Naive thymus-derived CD8-positive, alpha-beta T cell (primary cell): ENCODE measurements at regions not wholly inside any gene's neighbourhood (a gene's known extent, or its start where the extent isn't known, plus 50 kb on each side); places are given as distances from the start of the nearest gene placed in this dataset.

ENCODE experiments used
- ATAC-seq, 2 donors: fragments of 150-1000 bp; cut with Tn5 transposase in 1 of 2; sonication (Bioruptor Pico), chemical (Tn5 transposase) in 1 of 2; 1 replicate in 1 of 2; 2 replicates in 1 of 2; pipeline ENCODE4 v1.10.0; 2021; ENCODE audit warnings: mild to moderate bottlenecking in 2 of 2, moderate library complexity in 2 of 2
- POLR2A ChIA-PET: fragments of 350-600 bp; sonication (Branson Sonifier 250); formaldehyde crosslinking; loops from one replicate; lab custom pipeline; 2021; ENCODE audit warnings: antibody characterized with exemption; lab: Charles Lee
- DNase-seq, 10 donors: peaks; one replicate each; pipeline versions ENCODE4 v3.0.0 to v3.0.0-alpha.2; 2020 to 2022
- H3K27ac Mint-ChIP-seq, 10 donors: one replicate each; pipeline ENCODE4 v1.8.0; 2020 to 2022; ENCODE audit warnings: mild to moderate bottlenecking in 10 of 10, mixed read lengths in 10 of 10, moderate library complexity in 4 of 10, inconsistent platforms in 1 of 10
- H3K27me3 Mint-ChIP-seq, 5 donors: one replicate each; pipeline ENCODE4 v1.8.0; 2021 to 2022; ENCODE audit warnings: mixed read lengths in 5 of 5
- H3K36me3 Mint-ChIP-seq, 3 donors: one replicate each; pipeline ENCODE4 v1.8.0; 2020 to 2022; ENCODE audit warnings: mixed read lengths in 3 of 3, mild to moderate bottlenecking in 2 of 3, inconsistent platforms in 1 of 3
- H3K4me1 Mint-ChIP-seq, 4 donors: one replicate each; pipeline ENCODE4 v1.8.0; 2021 to 2022; ENCODE audit warnings: mixed read lengths in 4 of 4
- H3K4me3 Mint-ChIP-seq, 10 donors: one replicate each; pipeline ENCODE4 v1.8.0; 2020 to 2022; ENCODE audit warnings: mild to moderate bottlenecking in 10 of 10, mixed read lengths in 10 of 10, moderate library complexity in 6 of 10, inconsistent platforms in 1 of 10
- H3K9me3 Mint-ChIP-seq, 9 donors: one replicate each; pipeline ENCODE4 v1.8.0; 2020 to 2022; ENCODE audit warnings: mixed read lengths in 9 of 9, mild to moderate bottlenecking in 3 of 9, inconsistent platforms in 1 of 9, moderate library complexity in 1 of 9

- H3K27ac Mint-ChIP-seq, result peak overlapping the region in 5 of 10 donors; percentile 32 to 78 (median 53)
- DNase-seq (no peak), ATAC-seq (no peak)
- H3K4me3 Mint-ChIP-seq, result peak overlapping the region in 1 of 10 donors; percentile 20
- peaks cover 0 to 3% (median 0%) of the 10 kb centered on the region in 9 donors for H3K9me3 Mint-ChIP-seq
- peaks cover 7 to 29% (median 23%) of the 10 kb centered on the region in 4 donors for H3K4me1 Mint-ChIP-seq
- H3K27me3 Mint-ChIP-seq, result peaks cover 0 to 5% (median 0%) of the 10 kb centered on the region in 5 donors
- H3K36me3 Mint-ChIP-seq, result no peaks in the 10 kb centered on the region
- POLR2A ChIA-PET, result no interaction called here
Observed at GRCh38 chr1:186620566-186621350, 59.5 kb downstream of the PTGS2 start.

- Mint-ChIP-seq H3K36me3 (no peaks in the 10 kb centered on the region), H3K27ac (peak overlapping the region in 8 of 10 donors; percentile 6 to 81 (median 49)), H3K9me3 (peaks cover 0 to 3% (median 0%) of the 10 kb centered on the region in 9 donors), H3K4me1 (peaks cover 18 to 49% (median 38%) of the 10 kb centered on the region in 4 donors), H3K4me3 (peak overlapping the region; percentile 44 to 81 (median 76)), H3K27me3 (peaks cover 0 to 2% (median 0%) of the 10 kb centered on the region in 5 donors)
- POLR2A ChIA-PET, result no interaction called here
- ATAC-seq (peak; percentile 74 to 85), DNase-seq (peak in 7 of 10 donors; percentile 13 to 64 (median 25))
Observed at GRCh38 chr1:186618401-186619170, 61.6 kb downstream of the PTGS2 start.

- H3K27me3 Mint-ChIP-seq, result peaks cover 0 to 2% (median 0%) of the 10 kb centered on the region in 5 donors
- H3K36me3 Mint-ChIP-seq, result no peaks in the 10 kb centered on the region
- ATAC-seq (no peak), DNase-seq (no peak)
- H3K4me1 Mint-ChIP-seq, result peaks cover 18 to 49% (median 38%) of the 10 kb centered on the region in 4 donors
- peaks cover 0 to 3% (median 0%) of the 10 kb centered on the region in 9 donors for H3K9me3 Mint-ChIP-seq
- peak overlapping the region in 5 of 10 donors; percentile 2 to 74 (median 49) for H3K27ac Mint-ChIP-seq
- POLR2A ChIA-PET, result no interaction called here
- peak overlapping the region in 8 of 10 donors; percentile 12 to 74 (median 50) for H3K4me3 Mint-ChIP-seq
Observed at GRCh38 chr1:186617926-186618325, 62.3 kb downstream of the PTGS2 start.

GRCh38 chr1:186616511-186616910, 63.7 kb downstream of the PTGS2 start:
- Mint-ChIP-seq H3K9me3 (peaks cover 0 to 3% (median 0%) of the 10 kb centered on the region in 9 donors), H3K36me3 (no peaks in the 10 kb centered on the region), H3K4me1 (peaks cover 20 to 48% (median 40%) of the 10 kb centered on the region in 4 donors), H3K4me3 (no peak overlapping the region), H3K27ac (no peak overlapping the region), H3K27me3 (no peaks in the 10 kb centered on the region)
- ATAC-seq (no peak), DNase-seq (no peak)
- POLR2A ChIA-PET, result no interaction called here

- ATAC-seq (peak in 1 of 2 donors; percentile 63), DNase-seq (no peak)
- Mint-ChIP-seq H3K4me1 (peaks cover 20 to 38% (median 32%) of the 10 kb centered on the region in 4 donors), H3K27ac (peak overlapping the region in 8 of 10 donors; percentile 3 to 82 (median 26)), H3K36me3 (no peaks in the 10 kb centered on the region), H3K27me3 (no peaks in the 10 kb centered on the region), H3K4me3 (peak overlapping the region in 9 of 10 donors; percentile 3 to 67 (median 40)), H3K9me3 (peaks cover 0 to 3% (median 0%) of the 10 kb centered on the region in 9 donors)
- POLR2A ChIA-PET, result no interaction called here
Observed at GRCh38 chr1:186615332-186615731, 64.9 kb downstream of the PTGS2 start.

- ATAC-seq (no peak), DNase-seq (no peak)
- no peak overlapping the region for H3K4me3 Mint-ChIP-seq
- no peaks in the 10 kb centered on the region for H3K36me3 Mint-ChIP-seq
- no peak overlapping the region for H3K27ac Mint-ChIP-seq
- POLR2A ChIA-PET, result no interaction called here
- peaks cover 0 to under 1% (median 0%) of the 10 kb centered on the region in 9 donors for H3K9me3 Mint-ChIP-seq
- H3K4me1 Mint-ChIP-seq, result peaks cover 13 to 20% (median 17%) of the 10 kb centered on the region in 4 donors
- H3K27me3 Mint-ChIP-seq, result peaks cover 0 to 31% (median 0%) of the 10 kb centered on the region in 5 donors
Observed at GRCh38 chr1:186611156-186611555, 69.1 kb downstream of the PTGS2 start.

- H3K4me3 Mint-ChIP-seq, result no peak overlapping the region
- H3K27ac Mint-ChIP-seq, result no peak overlapping the region
- ATAC-seq, result no peak
- H3K36me3 Mint-ChIP-seq, result peaks cover 0 to 9% (median 0%) of the 10 kb centered on the region in 3 donors
- H3K4me1 Mint-ChIP-seq, result peaks cover 2 to 8% (median 5%) of the 10 kb centered on the region in 4 donors
- POLR2A ChIA-PET, result no interaction called here
- no peak for DNase-seq
- peaks cover 0 to 40% (median 4%) of the 10 kb centered on the region in 5 donors for H3K27me3 Mint-ChIP-seq
- H3K9me3 Mint-ChIP-seq, result peaks cover 0 to 7% (median 0%) of the 10 kb centered on the region in 9 donors
Observed at GRCh38 chr1:186609183-186609582, 71.0 kb downstream of the PTGS2 start.

DNA sequence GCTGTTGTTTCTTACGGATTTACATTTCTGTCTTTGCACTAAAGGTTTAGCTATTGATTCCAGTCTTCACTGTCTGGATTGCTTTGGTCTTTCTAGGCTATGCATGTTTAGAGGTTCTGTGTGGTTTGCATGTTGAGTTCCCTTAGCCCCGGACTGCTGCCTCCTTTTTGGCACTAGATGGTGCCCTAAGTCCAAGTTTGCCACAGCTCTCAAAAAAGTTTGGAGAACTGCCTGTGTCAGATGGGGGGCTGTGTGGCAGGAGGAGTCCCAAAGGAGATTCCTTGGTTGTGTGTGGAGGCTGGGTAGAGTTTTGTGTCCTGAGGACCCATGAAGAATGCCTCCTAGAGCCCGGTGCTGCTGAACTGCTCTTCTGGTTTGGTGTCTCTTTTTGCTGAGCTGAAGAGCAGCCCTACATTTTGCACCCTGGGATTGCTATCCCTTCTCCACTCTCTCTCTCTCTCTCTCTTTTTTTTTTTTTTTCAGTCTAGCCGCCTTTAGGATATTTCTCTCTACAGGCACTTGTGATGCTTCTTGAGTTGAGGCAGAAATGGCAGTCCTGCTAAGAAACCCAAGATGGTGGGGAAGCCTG, 74.4 kb downstream of the PTGS2 start:
- Mint-ChIP-seq H3K27ac (no peak overlapping the region), H3K4me1 (no peaks in the 10 kb centered on the region), H3K36me3 (peaks cover 0 to 13% (median 0%) of the 10 kb centered on the region in 3 donors), H3K4me3 (no peak overlapping the region), H3K27me3 (peaks cover 0 to 52% (median 7%) of the 10 kb centered on the region in 5 donors), H3K9me3 (peaks cover 0 to 7% (median 0%) of the 10 kb centered on the region in 9 donors)
- ATAC-seq (no peak), DNase-seq (peak in 3 of 10 donors; percentile 2 to 23 (median 15))
- POLR2A ChIA-PET, result no interaction called here

DNA sequence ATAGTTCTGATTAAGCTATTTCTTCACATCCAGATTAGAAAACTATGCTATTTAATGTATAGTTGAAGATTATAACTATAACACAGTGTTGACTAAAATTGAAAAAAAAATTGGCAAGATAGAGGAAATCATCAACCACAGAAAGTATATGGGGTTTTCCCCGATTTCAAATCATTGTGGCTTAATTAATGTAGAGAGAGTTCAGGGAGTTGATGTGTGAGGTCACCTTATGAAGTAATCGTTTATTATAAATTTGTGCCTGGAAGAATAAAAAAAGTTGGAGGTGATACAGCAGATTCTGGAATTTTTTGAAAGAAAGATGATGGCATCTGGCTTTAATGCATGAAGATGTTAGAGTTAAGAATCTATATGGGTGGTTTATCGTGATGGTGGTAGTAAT, 84.3 kb downstream of the PTGS2 start:
- POLR2A ChIA-PET, result no interaction called here
- H3K4me1 Mint-ChIP-seq, result peaks cover 0 to 3% (median 0%) of the 10 kb centered on the region in 4 donors
- H3K4me3 Mint-ChIP-seq, result no peak overlapping the region
- no peak for ATAC-seq
- DNase-seq, result no peak
- H3K27me3 Mint-ChIP-seq, result peaks cover 0 to 1% (median 0%) of the 10 kb centered on the region in 5 donors
- H3K9me3 Mint-ChIP-seq, result peaks cover 2 to 28% (median 16%) of the 10 kb centered on the region in 9 donors
- peaks cover 0 to 9% (median 0%) of the 10 kb centered on the region in 3 donors for H3K36me3 Mint-ChIP-seq
- no peak overlapping the region for H3K27ac Mint-ChIP-seq

DNA sequence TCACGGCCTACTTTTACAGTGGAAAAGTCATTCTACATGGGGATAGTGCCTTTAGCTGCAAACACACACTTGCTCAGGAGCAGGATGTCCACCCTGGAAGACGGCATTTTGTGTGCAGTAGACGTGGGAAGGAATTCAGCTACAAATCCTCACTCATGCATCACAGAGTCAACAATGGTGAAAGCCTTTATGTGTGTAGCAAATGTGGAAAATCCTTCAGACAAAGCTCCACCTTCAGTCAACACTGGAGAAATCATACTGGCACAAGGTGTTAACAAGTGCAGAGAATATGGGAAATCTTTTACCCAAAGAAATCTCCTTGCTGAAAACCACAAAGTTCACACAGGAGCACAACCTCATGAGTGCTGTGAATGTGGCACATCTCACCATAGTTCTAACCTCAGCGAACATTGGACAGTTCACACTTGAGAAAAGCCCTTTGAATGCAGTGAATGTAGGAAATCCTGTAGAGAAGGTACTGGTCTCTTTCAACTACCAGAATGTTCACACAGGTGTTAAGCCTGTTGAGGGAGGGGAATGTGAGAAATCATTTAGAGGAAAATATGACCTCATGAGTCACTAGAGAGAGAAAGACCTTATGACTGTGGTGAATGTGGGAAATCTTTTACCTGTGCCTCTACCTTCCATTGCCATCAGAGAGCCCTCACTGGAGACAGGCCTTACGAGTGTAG, 101.8 kb downstream of the PTGS2 start:
- ATAC-seq (no peak), DNase-seq (no peak)
- Mint-ChIP-seq H3K9me3 (peaks cover 0 to 13% (median 6%) of the 10 kb centered on the region in 9 donors), H3K27ac (no peak overlapping the region), H3K36me3 (peaks cover 0 to 6% (median 0%) of the 10 kb centered on the region in 3 donors), H3K4me1 (no peaks in the 10 kb centered on the region), H3K4me3 (no peak overlapping the region), H3K27me3 (no peaks in the 10 kb centered on the region)
- POLR2A ChIA-PET, result no interaction called here

DNA sequence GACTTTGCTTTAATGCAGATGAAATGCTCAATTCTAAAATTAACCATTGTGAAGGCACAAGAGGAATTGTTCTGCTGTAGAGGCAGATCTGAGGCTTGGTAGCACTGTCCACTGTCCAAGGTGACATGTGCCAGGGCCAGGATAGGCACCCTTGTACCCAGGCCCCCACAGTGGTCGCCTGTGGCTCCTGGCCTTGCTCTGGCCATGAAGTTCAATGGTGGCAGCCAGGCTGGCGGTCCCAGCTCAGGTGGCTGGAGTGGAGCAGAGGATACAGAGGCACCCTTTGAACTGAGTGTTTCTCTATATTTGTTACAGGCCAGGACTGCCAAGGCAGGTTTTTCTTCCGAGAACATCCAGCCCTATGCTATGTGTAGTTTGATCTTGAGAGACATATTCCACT, 102.6 kb downstream of the PTGS2 start:
- Mint-ChIP-seq H3K27ac (no peak overlapping the region), H3K4me1 (no peaks in the 10 kb centered on the region), H3K4me3 (no peak overlapping the region), H3K9me3 (peaks cover 0 to 8% (median 3%) of the 10 kb centered on the region in 9 donors), H3K36me3 (peaks cover 0 to under 1% (median 0%) of the 10 kb centered on the region in 3 donors), H3K27me3 (no peaks in the 10 kb centered on the region)
- DNase-seq (no peak), ATAC-seq (no peak)
- POLR2A ChIA-PET, result interaction anchor here (0.6 kb wide), 1 partner anchor 67 kb away, joined by 4 read pairs; no protein-coding TSS in a partner anchor

GRCh38 chr1:186577216-186577615, 103.0 kb downstream of the PTGS2 start:
- DNase-seq, result no peak
- H3K36me3 Mint-ChIP-seq, result no peaks in the 10 kb centered on the region
- peaks cover 0 to 5% (median 0%) of the 10 kb centered on the region in 9 donors for H3K9me3 Mint-ChIP-seq
- H3K27me3 Mint-ChIP-seq, result no peaks in the 10 kb centered on the region
- ATAC-seq, result no peak
- POLR2A ChIA-PET, result interaction anchor here (0.6 kb wide), 1 partner anchor 67 kb away, joined by 4 read pairs; no protein-coding TSS in a partner anchor
- H3K4me1 Mint-ChIP-seq, result no peaks in the 10 kb centered on the region
- no peak overlapping the region for H3K27ac Mint-ChIP-seq
- H3K4me3 Mint-ChIP-seq, result no peak overlapping the region
